B cell (primary cell): ENCODE measurements at regions not wholly inside any gene's neighbourhood (a gene's known extent, or its start where the extent isn't known, plus 50 kb on each side); places are given as distances from the start of the nearest gene placed in this dataset.

ENCODE experiments used
- ATAC-seq: fragments of 200-7000 bp; cut with Tn5 transposase; one replicate; pipeline ENCODE4 v1.10.0; 2021; ENCODE audit warnings: low read depth, mild to moderate bottlenecking, moderate number of reproducible peaks, moderate library complexity
- CTCF ChIA-PET: fragments of 350-600 bp; sonication (Branson Sonifier 250); formaldehyde crosslinking; loops from one replicate; lab custom pipeline; 2021; ENCODE audit warnings: antibody characterized with exemption, inconsistent platforms; lab: Charles Lee
- POLR2A ChIA-PET: fragments of 350-600 bp; sonication (Branson Sonifier 250); formaldehyde crosslinking; loops from one replicate; lab custom pipeline; 2021; ENCODE audit warnings: antibody characterized with exemption; lab: Charles Lee
- DNase-seq: peaks from one replicate; pipeline ENCODE4 v3.0.0; 2013
- H2AFZ ChIP-seq: 2 replicates; pipeline ENCODE4 v1.6.1; 2012; ENCODE audit warnings: mild to moderate bottlenecking, low read depth, low read length; ENCODE audit not compliant: insufficient read depth, poor library complexity, severe bottlenecking
- H3K27ac ChIP-seq, 2 donors: 1 replicate in 1 of 2; 2 replicates in 1 of 2; pipeline ENCODE4 v1.5.1; 2012 to 2013; ENCODE audit warnings: low read length in 2 of 2, mild to moderate bottlenecking in 2 of 2, moderate library complexity in 1 of 2
- H3K27me3 ChIP-seq, 4 experiments: fragments of 200-600 bp in 1 of 4; sonication (generic) in 1 of 4; replicated peaks in 1 of 4; 1 replicate in 2 of 4; 2 replicates in 2 of 4; pipeline versions ENCODE4 v1.6.1 to v1.7.0; 2013 to 2016; ENCODE audit warnings: low read length in 3 of 4, mild to moderate bottlenecking in 2 of 4, mixed read lengths in 1 of 4, moderate library complexity in 1 of 4; ENCODE audit not compliant: insufficient read depth in 4 of 4, control insufficient read depth in 3 of 4; ENCODE audit errors: control extremely low read depth in 1 of 4
- H3K36me3 ChIP-seq, 2 experiments: replicated peaks in 1 of 2; 1 replicate in 1 of 2; 2 replicates in 1 of 2; pipeline versions ENCODE4 v1.6.1 to v1.7.1; 2013; ENCODE audit warnings: low read length in 1 of 2; ENCODE audit not compliant: insufficient read depth in 2 of 2, control insufficient read depth in 1 of 2; ENCODE audit errors: control extremely low read depth in 1 of 2, extremely low read depth in 1 of 2
- H3K4me1 ChIP-seq, 2 donors: fragments of 200-600 bp in 1 of 2; sonication (generic) in 1 of 2; 1 replicate in 1 of 2; 2 replicates in 1 of 2; pipeline versions ENCODE4 v1.5.1 to v1.6.1; 2013 to 2017; ENCODE audit warnings: low read length in 2 of 2; ENCODE audit not compliant: control insufficient read depth in 2 of 2, insufficient read depth in 2 of 2
- H3K4me2 ChIP-seq: replicated peaks from 2 replicates; pipeline ENCODE3; 2012; ENCODE audit warnings: mild to moderate bottlenecking, low read depth, low read length; ENCODE audit not compliant: poor library complexity, severe bottlenecking
- H3K4me3 ChIP-seq, 5 experiments: fragments of 200-600 bp in 1 of 5; sonication (generic) in 1 of 5; 1 replicate in 3 of 5; 2 replicates in 2 of 5; pipeline versions ENCODE4 v1.5.1 to v1.7.0; 2011 to 2016; ENCODE audit warnings: low read length in 4 of 5, mild to moderate bottlenecking in 4 of 5, low read depth in 2 of 5, control low read depth in 1 of 5, moderate library complexity in 1 of 5; ENCODE audit not compliant: insufficient read depth in 1 of 5; ENCODE audit errors: control extremely low read depth in 1 of 5, extremely low read depth in 1 of 5
- H3K79me2 ChIP-seq: fragments of 200-600 bp; sonication (generic); one replicate; pipeline ENCODE4 v1.6.0; 2016; ENCODE audit warnings: low read length; ENCODE audit not compliant: control insufficient read depth, insufficient read depth
- H3K9ac ChIP-seq: fragments of 200-600 bp; sonication (generic); 2 replicates; pipeline ENCODE4 v1.6.1; 2017; ENCODE audit warnings: mild to moderate bottlenecking, low read length, moderate library complexity
- H3K9me3 ChIP-seq, 3 donors: one replicate each; pipeline versions ENCODE4 v1.6.1 to v1.7.1; 2013; ENCODE audit warnings: low read length in 2 of 3; ENCODE audit not compliant: control insufficient read depth in 2 of 3, insufficient read depth in 1 of 3; ENCODE audit errors: control extremely low read depth in 1 of 3
- H4K20me1 ChIP-seq: 2 replicates; pipeline ENCODE4 v1.6.0; 2012; ENCODE audit warnings: mild to moderate bottlenecking, low read length; ENCODE audit not compliant: insufficient read depth, control insufficient read depth, poor library complexity, severe bottlenecking
- H3K27ac Mint-ChIP-seq: one replicate; pipeline ENCODE4 v1.8.0; 2021; ENCODE audit warnings: mixed read lengths
- H3K27me3 Mint-ChIP-seq: one replicate; pipeline ENCODE4 v1.8.0; 2021; ENCODE audit warnings: mixed read lengths
- H3K4me1 Mint-ChIP-seq: one replicate; pipeline ENCODE4 v1.8.0; 2021; ENCODE audit warnings: mixed read lengths
- H3K4me3 Mint-ChIP-seq: one replicate; pipeline ENCODE4 v1.8.0; 2021; ENCODE audit warnings: mixed read lengths
- H3K9me3 Mint-ChIP-seq: one replicate; pipeline ENCODE4 v1.8.0; 2022; ENCODE audit warnings: mixed read lengths; ENCODE audit not compliant: insufficient read depth
- CTCF ChIP-seq: fragments of 200-600 bp; IDR thresholded peaks from one replicate; pipeline ENCODE4 v1.8.0; 2022; ENCODE audit warnings: antibody characterized with exemption, mild to moderate bottlenecking
- EZH2 ChIP-seq: IDR thresholded peaks from 2 replicates; pipeline ENCODE4 v1.6.1; 2012; ENCODE audit warnings: borderline replicate concordance, low read depth, mild to moderate bottlenecking, moderate library complexity, low read length; ENCODE audit not compliant: insufficient read depth, poor library complexity, severe bottlenecking
- WGBS: methylation state at CpG from one replicate; pipeline ENCODE4 v1.1.5; 2013; ENCODE audit warnings: missing lambda C conversion rate; ENCODE audit not compliant: insufficient coverage; 5-methylcytosine and 5-hydroxymethylcytosine counted together
- intact Hi-C: fragments of 100-400 bp; cut with micrococcal nuclease; formaldehyde crosslinking; loops from one replicate; pipeline ENCODE4 v1.10.0; 2022

GRCh38 chr13:76758257-76758656 lies 127.9 kb downstream of the KCTD12 start:
- no peaks in the 10 kb centered on the region for H3K4me1 Mint-ChIP-seq
- H3K4me3 ChIP-seq: no peak overlapping the region
- intact Hi-C loops: no loop called here
- H3K27ac ChIP-seq: no peak overlapping the region
- H3K4me3 Mint-ChIP-seq: no peak overlapping the region
- H3K4me1 ChIP-seq: no peaks in the 10 kb centered on the region
- H2AFZ ChIP-seq: no peak overlapping the region
- peaks cover 0 to 1% (median 0%) of the 10 kb centered on the region in 3 donors for H3K9me3 ChIP-seq
- no peak overlapping the region for H3K27ac Mint-ChIP-seq
- POLR2A ChIA-PET: no interaction called here
- H3K79me2 ChIP-seq: no peaks in the 10 kb centered on the region
- H3K27me3 ChIP-seq: peaks cover 0 to 2% (median 0%) of the 10 kb centered on the region in 4 experiments
- H4K20me1 ChIP-seq: no peaks in the 10 kb centered on the region
- peaks cover 5% of the 10 kb centered on the region for H3K27me3 Mint-ChIP-seq
- TF ChIP-seq EZH2: no peak
- no peak for TF ChIP-seq CTCF
- no peaks in the 10 kb centered on the region for H3K36me3 ChIP-seq
- CTCF ChIA-PET: no interaction called here
- no peak overlapping the region for H3K4me2 ChIP-seq
- H3K9me3 Mint-ChIP-seq: no peaks in the 10 kb centered on the region
- H3K9ac ChIP-seq: no peak overlapping the region
- no peak for DNase-seq
- ATAC-seq: no peak

GRCh38 chr13:76756451-76756850 lies 129.8 kb downstream of the KCTD12 start:
- 80% methylated on average over 1 of the region's 2 CpGs for WGBS

More at GRCh38 chr13:76756451-76756850, 129.8 kb downstream of the KCTD12 start:
- CTCF ChIA-PET: no interaction called here
- TF ChIP-seq EZH2 (no peak), CTCF (no peak)
- Histone ChIP-seq H3K79me2 (no peaks in the 10 kb centered on the region), H2AFZ (no peak overlapping the region), H4K20me1 (no peaks in the 10 kb centered on the region), H3K4me1 (no peaks in the 10 kb centered on the region), H3K27ac (no peak overlapping the region), H3K4me2 (no peak overlapping the region), H3K36me3 (no peaks in the 10 kb centered on the region), H3K27me3 (peaks cover 0 to 2% (median 0%) of the 10 kb centered on the region in 4 experiments), H3K4me3 (no peak overlapping the region), H3K9me3 (peaks cover 0 to 1% (median 0%) of the 10 kb centered on the region in 3 donors), H3K9ac (no peak overlapping the region)
- H3K4me3 Mint-ChIP-seq: no peak overlapping the region
- H3K9me3 Mint-ChIP-seq: no peaks in the 10 kb centered on the region
- intact Hi-C loops: no loop called here
- ATAC-seq (no peak), DNase-seq (no peak)
- peaks cover 5% of the 10 kb centered on the region for H3K27me3 Mint-ChIP-seq
- POLR2A ChIA-PET: no interaction called here
- H3K27ac Mint-ChIP-seq: no peak overlapping the region
- H3K4me1 Mint-ChIP-seq: no peaks in the 10 kb centered on the region
